Lower leg skin (tissue), 3 donors: ENCODE measurements at regions not wholly inside any gene's neighbourhood (a gene's known extent, or its start where the extent isn't known, plus 50 kb on each side); places are given as distances from the start of the nearest gene placed in this dataset.

ENCODE experiments used
- CTCF ChIP-seq, 3 donors: fragments of 450-650 bp; IDR thresholded peaks; one replicate each; pipeline ENCODE4 v1.5.1; 2016; ENCODE audit warnings: antibody characterized with exemption in 3 of 3, mild to moderate bottlenecking in 3 of 3, moderate library complexity in 2 of 3
- POLR2A ChIP-seq, 2 donors: fragments of 450-650 bp; IDR thresholded peaks; one replicate each; pipeline ENCODE4 v1.6.1; 2016 to 2017; ENCODE audit warnings: antibody characterized with exemption in 2 of 2, mild to moderate bottlenecking in 1 of 2, moderate library complexity in 1 of 2

- TF ChIP-seq POLR2A (IDR thresholded peaks at IDR 0.05) (no peak), CTCF (IDR thresholded peaks at IDR 0.05) (no peak)
These were observed 82.0 kb downstream of the OR2B2 start for GRCh38 chr6:27830212-27830599.
